ENCODE measurements at regions not wholly inside any gene's neighbourhood (a gene's known extent, or its start where the extent isn't known, plus 50 kb on each side); places are given as distances from the start of the nearest gene placed in this dataset.

DNA sequence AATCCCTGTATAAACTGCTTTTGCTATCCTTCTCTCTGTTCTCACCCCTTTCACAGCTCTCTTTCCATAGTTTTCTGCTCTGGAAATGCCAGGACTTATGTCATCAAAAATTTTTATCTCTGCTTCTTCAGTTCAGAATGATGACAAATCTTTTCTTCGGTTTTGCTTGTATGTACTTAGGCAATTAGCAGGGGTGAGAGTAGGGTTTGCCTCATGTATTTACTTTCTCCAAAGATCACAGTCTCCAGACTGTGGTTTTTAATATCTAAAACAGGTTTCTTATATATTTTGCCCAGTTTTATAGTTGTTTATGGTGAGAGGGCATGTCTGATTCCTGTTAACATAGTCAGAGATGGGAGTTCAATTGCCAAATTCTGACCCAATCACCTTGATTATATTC is 235.4 kb upstream of the LYPLAL1 start:
- no peak for DNase-seq

DNA sequence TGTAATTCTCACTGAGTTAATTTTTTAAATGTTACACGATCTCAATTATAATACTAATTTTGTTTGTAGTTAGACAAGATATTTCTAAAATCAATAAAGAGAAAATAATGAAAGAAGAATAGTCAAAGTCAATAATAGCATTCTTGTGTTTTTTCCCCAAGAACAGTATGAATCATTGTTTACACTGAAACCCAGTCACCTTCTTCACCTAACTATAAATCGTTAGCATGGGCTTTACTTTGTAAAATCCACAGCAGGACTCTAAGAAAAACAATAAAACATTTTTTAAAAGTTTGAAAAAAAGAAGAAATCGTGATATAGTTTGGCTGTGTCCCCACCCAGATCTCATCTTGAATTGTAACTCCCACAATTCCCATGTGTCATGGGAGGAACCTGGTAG is 234.6 kb upstream of the LYPLAL1 start:
- DNase-seq: no peak

DNA sequence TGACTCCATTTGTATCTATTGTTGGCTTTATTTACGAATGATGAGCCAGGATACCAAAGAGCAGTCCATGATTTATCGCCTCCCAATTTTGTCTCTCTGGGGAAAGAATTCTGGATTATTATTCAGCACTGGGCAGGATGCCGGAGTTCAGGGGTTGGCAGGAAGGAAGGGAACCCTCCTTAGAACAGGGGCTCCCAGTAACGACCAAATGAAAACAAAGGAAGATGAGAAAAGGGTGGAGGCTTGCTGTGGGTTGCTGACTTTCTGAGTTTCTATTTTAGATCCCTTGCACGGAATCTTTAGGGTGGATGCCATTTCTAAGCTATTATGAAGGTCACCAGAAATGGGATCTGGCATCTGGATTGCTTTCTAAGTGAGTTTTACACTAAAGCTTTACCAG is 231.2 kb upstream of the LYPLAL1 start:
- DNase-seq: no peak

GRCh38 chr1:218943371-218943770 is 230.3 kb upstream of the LYPLAL1 start:
- no peak for DNase-seq

- DNase-seq: no peak
Observed at GRCh38 chr1:218945050-218945449, 228.6 kb upstream of the LYPLAL1 start.

DNA sequence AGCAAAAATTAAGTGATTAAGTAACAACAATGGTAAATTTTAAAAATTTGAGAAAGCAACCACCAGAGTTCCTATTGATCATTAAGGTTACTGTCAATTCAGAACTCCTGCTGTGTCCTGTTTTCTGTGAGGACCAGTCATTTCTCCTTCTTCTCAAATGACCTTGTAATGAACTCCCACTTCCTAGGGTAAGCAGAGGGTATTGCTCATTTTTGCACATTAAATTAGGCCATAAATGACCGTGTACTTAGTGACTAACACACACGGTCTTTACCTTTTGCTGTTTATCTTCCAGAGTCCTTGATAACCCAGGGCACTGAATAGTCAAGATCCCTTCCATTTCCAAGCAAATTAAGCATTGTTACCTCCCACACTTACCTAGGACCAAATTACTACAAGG is 227.5 kb upstream of the LYPLAL1 start:
- no peak for DNase-seq

GRCh38 chr1:218948446-218948845 is 225.2 kb upstream of the LYPLAL1 start:
- no peak for DNase-seq

DNA sequence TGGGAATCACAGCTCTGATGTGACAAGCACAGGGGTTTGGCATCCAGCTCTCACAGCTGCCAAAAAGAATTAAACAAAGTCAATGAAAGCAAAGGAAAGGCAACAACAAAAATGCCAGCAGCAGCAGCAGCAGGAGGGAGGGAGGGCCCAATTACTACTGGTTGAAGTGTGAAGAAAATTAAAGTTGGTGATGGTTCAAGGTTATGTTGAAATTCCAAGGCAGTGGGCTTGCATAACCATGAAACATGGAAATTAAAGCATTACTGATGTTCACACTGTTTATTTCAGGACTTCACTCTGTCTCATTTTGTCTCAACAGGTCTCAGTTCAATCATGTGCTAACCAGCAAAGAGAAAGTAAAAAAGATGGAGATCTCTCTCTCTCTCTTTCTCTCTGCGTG is 220.3 kb upstream of the LYPLAL1 start:
- DNase-seq: no peak

- DNase-seq: no peak
Observed at GRCh38 chr1:218957971-218958370, 215.7 kb upstream of the LYPLAL1 start.

- DNase-seq: no peak
Observed at GRCh38 chr1:218959784-218960183, 213.9 kb upstream of the LYPLAL1 start.

DNA sequence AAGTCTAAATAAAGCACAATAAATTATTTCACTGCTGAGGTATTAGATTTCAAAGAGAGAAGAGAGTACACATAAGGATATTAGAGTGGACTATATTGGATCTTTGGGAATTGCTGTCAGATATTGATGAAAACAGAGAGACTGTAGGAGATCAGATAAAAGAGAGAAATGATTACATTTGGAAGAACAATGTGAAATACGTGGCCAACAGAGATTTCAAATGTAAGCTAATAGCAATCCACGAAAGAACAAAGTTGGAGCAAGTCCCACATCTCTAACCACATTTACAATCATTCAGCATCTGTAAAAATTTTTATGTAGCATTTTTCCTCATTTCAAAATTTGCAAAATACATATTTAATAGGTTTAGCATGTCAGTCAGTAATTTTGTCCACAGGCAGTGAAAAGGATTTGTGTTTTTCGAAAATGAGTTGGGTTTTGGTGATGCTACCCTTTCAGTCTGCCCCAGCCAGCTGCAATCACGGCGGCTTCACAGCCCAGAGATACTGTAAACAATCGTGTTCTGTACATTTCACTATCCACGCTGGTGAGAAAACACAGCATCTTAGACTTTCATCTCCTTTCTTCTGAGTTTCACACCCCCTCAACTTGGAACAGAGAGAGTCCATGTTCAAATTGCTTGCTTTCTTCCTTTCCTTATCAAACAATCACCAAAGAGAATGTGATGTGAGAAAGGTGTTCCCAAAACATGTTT is 209.1 kb upstream of the LYPLAL1 start:
- no peak for DNase-seq

DNA sequence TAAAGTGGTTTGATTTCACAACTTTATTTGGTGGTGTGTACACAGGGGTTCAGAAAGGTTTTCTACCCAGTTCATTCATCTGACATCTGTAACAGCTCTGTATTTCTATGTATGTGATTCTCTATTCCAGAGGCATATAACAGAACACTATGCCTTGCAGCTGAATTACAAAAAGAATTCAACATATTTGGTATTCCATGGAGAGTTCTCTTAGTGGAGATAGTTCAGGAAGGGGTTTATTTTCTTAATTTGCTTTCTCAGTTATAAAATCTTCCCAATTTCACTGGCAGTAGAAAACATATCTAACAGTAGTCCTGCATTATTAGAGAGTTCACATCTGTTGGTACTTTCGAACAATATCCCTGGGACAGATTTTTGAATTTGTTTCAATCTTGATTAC is 207.9 kb upstream of the LYPLAL1 start:
- DNase-seq: no peak

- no peak for DNase-seq
Observed at GRCh38 chr1:218967254-218967653, 206.4 kb upstream of the LYPLAL1 start.

DNA sequence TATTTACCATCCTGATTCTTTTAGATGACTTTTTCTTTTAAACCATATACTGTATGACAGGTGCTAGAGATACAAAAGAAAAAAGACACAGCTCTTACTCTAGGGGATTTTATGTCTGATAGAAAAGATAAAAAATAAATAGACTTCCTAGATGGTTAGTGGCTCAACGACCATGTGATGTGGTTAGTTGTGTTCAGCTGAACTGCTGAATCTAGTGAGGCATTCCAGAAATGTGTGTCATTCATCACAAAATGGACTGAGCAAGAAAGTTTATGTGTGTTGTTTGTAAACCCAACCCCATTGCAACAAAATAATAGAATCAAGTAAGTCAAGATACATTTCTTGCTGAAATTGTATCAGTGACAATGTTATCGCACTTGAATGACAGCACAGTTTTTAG is 205.8 kb upstream of the LYPLAL1 start:
- no peak for DNase-seq

DNA sequence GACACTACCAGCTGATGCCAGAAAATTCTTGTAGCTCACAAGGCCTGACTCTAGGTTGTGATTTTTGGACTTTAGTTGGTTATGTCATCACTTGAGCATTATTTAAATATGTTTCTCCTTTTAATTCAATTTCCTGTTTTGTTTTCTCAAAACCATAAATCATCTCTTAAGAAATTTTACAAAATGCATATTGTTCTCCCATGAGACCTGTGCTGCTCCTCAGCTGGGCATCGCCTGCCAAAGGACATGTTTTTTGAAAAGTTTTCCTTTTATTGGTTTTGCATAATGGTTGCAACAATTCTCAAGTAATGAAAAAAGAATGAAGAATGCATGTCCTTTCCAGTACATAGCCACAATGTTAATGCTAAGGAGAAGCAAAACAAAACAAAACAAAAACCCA is 204.7 kb upstream of the LYPLAL1 start:
- no peak for DNase-seq

GRCh38 chr1:218970397-218970990 is 203.2 kb upstream of the LYPLAL1 start:
- DNase-seq: no peak

DNA sequence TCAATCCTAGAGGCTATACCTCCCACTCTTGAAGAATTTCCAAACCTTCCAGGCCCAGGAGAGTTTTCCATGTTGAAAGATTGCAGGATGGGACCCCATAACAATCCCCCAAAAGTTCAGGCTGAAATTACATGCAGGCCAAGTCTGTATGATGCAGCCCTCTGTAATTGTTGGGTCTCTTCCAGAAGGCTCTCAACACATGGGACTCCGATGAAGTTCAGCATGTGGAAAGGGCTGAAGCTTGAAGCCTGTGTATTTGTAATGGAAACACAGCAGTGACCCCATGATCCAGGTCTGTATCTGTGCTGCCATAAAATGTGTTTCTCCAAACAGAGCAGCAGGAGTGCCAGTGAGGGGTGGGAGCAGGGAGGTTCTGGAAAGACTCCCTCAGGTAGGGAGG is 202.5 kb upstream of the LYPLAL1 start:
- DNase-seq: peak; percentile 50

- no peak for DNase-seq
Observed at GRCh38 chr1:218980881-218981280, 192.8 kb upstream of the LYPLAL1 start.

GRCh38 chr1:218982482-218982881 is 191.2 kb upstream of the LYPLAL1 start:
- no peak for DNase-seq

GRCh38 chr1:218983433-218983832 is 190.2 kb upstream of the LYPLAL1 start:
- no peak for DNase-seq

GRCh38 chr1:218983848-218984247 is 189.8 kb upstream of the LYPLAL1 start:
- no peak for DNase-seq

- DNase-seq: no peak
Observed at GRCh38 chr1:218985424-218985984, 188.2 kb upstream of the LYPLAL1 start.

- DNase-seq: no peak
Observed at GRCh38 chr1:218986816-218987215, 186.9 kb upstream of the LYPLAL1 start.

GRCh38 chr1:218990019-218990418 is 183.7 kb upstream of the LYPLAL1 start:
- no peak for DNase-seq

Data from renal pelvis (tissue), 1 donor.